ENCODE measurements at regions not wholly inside any gene's neighbourhood (a gene's known extent, or its start where the extent isn't known, plus 50 kb on each side); places are given as distances from the start of the nearest gene placed in this dataset.

DNA sequence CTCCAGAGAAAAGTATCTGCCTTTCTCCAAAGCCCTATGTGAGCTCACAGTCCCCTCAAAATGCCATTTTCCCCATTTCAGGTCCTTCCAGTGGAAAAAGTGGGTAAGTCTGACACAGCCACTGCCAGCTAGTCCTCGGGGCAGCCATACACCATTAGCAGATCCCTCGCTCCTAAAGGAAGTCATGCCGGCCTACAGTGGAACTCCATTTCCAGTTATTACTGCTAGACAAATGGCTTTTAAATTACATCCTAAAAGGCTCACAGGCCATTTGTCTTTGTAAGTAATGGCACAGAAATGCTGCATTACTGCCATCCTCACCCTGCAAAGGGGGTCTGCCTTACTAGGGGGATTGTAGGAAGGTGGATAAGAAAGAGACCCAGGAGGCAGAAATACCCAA, 259.4 kb upstream of the SIX2 start:
- no peak overlapping the region for H3K27ac ChIP-seq (ENCODE audit: low read depth, low read length)
- no peaks in the 10 kb centered on the region for H3K27me3 ChIP-seq (ENCODE audit: control insufficient read depth in 2 of 2, insufficient read depth in 2 of 2, low read length in 2 of 2)
- H3K4me1 Mint-ChIP-seq = peaks cover 0 to 9% (median 0%) of the 10 kb centered on the region in 7 donors
- no peak overlapping the region for H3K27ac Mint-ChIP-seq
- intact Hi-C loops (cut with micrococcal nuclease) = no loop called here
- CTCF ChIA-PET = no interaction called here
- peaks cover 10 to 44% (median 32%) of the 10 kb centered on the region in 5 donors for H3K27me3 Mint-ChIP-seq
- no peaks in the 10 kb centered on the region for H3K9me3 Mint-ChIP-seq
- no peak for ATAC-seq
- H3K4me3 Mint-ChIP-seq = no peak overlapping the region
- no peaks in the 10 kb centered on the region for H3K36me3 ChIP-seq (ENCODE audit: control insufficient read depth in 2 of 3, insufficient read depth in 3 of 3, low read length in 3 of 3)
- POLR2A ChIA-PET = no interaction called here
- no peaks in the 10 kb centered on the region for H3K4me1 ChIP-seq (ENCODE audit: control insufficient read depth in 2 of 2, insufficient read depth in 2 of 2, low read length in 2 of 2)
- no peaks in the 10 kb centered on the region for H3K9me3 ChIP-seq (ENCODE audit: control insufficient read depth in 2 of 3, low read length in 3 of 3)
- H3K4me3 ChIP-seq (ENCODE audit: low read length) = no peak overlapping the region
- no peaks in the 10 kb centered on the region for H3K36me3 Mint-ChIP-seq
- no peak for DNase-seq

DNA sequence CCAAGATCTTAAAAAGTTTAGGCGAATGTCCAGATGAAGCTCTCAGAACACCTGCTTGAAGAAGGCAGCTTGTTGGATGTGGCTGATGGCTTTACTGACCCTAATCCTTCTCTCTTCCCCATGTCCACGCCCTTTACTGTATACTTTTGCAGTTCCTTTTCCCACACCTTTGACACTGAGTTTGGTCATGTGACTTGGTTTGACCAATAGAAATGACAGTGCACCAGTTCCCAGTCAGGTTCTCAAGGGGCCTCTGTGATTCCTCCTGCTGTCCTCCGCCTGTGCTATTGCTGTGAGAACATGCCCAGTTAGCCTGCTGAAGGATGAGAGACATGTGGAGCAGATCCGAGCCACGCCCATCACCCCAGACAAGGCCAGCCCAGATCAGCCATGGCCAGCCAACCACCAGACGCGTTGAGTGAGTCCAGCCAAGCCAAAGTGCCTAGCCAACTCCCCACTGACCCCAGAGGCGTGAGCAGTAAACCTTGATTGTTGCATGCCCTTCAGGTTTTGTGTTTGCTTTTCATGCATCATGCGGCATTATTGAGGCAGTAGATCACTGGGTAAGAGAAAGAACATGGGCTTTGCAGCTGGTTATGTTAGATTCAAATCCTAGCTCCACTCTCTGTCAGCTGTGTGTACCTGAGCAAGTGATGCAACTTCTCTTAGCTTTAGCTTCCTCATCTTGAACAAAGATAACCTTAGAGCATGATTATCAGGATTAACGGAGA, 258.0 kb upstream of the SIX2 start:
- no peak for ATAC-seq

DNA sequence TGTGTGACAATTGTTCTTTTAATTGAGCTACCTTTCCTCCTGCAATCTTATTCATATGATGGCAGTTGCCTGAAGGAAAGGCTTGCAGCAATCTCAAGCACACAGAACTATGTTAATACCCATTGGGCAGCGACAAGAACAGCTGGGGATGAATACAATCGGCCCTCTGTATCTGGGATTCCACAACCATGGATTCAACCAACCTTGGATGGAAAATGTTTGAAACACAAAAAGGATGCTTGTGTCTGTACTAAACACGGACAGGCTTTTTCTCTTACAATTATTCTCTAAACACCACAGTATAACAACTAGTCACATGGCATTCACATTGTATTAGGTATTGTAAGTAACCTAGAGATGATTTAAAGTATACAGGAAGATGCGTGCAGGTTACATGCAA, 256.1 kb upstream of the SIX2 start:
- Histone ChIP-seq H3K27ac (ENCODE audit: low read depth, low read length) (no peak overlapping the region), H3K4me3 (ENCODE audit: low read length) (no peak overlapping the region), H3K4me1 (ENCODE audit: control insufficient read depth in 2 of 2, insufficient read depth in 2 of 2, low read length in 2 of 2) (no peaks in the 10 kb centered on the region), H3K27me3 (ENCODE audit: control insufficient read depth in 2 of 2, insufficient read depth in 2 of 2, low read length in 2 of 2) (no peaks in the 10 kb centered on the region), H3K36me3 (ENCODE audit: control insufficient read depth in 2 of 3, insufficient read depth in 3 of 3, low read length in 3 of 3) (no peaks in the 10 kb centered on the region), H3K9me3 (ENCODE audit: control insufficient read depth in 2 of 3, low read length in 3 of 3) (no peaks in the 10 kb centered on the region)
- peaks cover 20 to 33% (median 30%) of the 10 kb centered on the region in 5 donors for H3K27me3 Mint-ChIP-seq
- ChIA-PET CTCF (no interaction called here), POLR2A (no interaction called here)
- ATAC-seq = no peak
- H3K36me3 Mint-ChIP-seq = no peaks in the 10 kb centered on the region
- no peak for DNase-seq
- H3K27ac Mint-ChIP-seq = no peak overlapping the region
- intact Hi-C loops (cut with micrococcal nuclease) = no loop called here
- H3K9me3 Mint-ChIP-seq = no peaks in the 10 kb centered on the region
- no peak overlapping the region for H3K4me3 Mint-ChIP-seq
- H3K4me1 Mint-ChIP-seq = peaks cover 0 to 6% (median 0%) of the 10 kb centered on the region in 7 donors

More for the DNA sequence above, 258.0 kb upstream of the SIX2 start:
- Mint-ChIP-seq H3K27me3 (peaks cover 20 to 43% (median 41%) of the 10 kb centered on the region in 5 donors), H3K36me3 (no peaks in the 10 kb centered on the region), H3K4me1 (peaks cover 0 to 6% (median 0%) of the 10 kb centered on the region in 7 donors), H3K27ac (no peak overlapping the region), H3K9me3 (no peaks in the 10 kb centered on the region), H3K4me3 (no peak overlapping the region)
- CTCF ChIA-PET = no interaction called here
- POLR2A ChIA-PET = no interaction called here
- Histone ChIP-seq H3K4me3 (ENCODE audit: low read length) (no peak overlapping the region), H3K9me3 (ENCODE audit: control insufficient read depth in 2 of 3, low read length in 3 of 3) (no peaks in the 10 kb centered on the region), H3K27ac (ENCODE audit: low read depth, low read length) (no peak overlapping the region), H3K4me1 (ENCODE audit: control insufficient read depth in 2 of 2, insufficient read depth in 2 of 2, low read length in 2 of 2) (no peaks in the 10 kb centered on the region), H3K27me3 (ENCODE audit: control insufficient read depth in 2 of 2, insufficient read depth in 2 of 2, low read length in 2 of 2) (no peaks in the 10 kb centered on the region), H3K36me3 (ENCODE audit: control insufficient read depth in 2 of 3, insufficient read depth in 3 of 3, low read length in 3 of 3) (no peaks in the 10 kb centered on the region)
- intact Hi-C loops (cut with micrococcal nuclease) = no loop called here
- no peak for DNase-seq

DNA sequence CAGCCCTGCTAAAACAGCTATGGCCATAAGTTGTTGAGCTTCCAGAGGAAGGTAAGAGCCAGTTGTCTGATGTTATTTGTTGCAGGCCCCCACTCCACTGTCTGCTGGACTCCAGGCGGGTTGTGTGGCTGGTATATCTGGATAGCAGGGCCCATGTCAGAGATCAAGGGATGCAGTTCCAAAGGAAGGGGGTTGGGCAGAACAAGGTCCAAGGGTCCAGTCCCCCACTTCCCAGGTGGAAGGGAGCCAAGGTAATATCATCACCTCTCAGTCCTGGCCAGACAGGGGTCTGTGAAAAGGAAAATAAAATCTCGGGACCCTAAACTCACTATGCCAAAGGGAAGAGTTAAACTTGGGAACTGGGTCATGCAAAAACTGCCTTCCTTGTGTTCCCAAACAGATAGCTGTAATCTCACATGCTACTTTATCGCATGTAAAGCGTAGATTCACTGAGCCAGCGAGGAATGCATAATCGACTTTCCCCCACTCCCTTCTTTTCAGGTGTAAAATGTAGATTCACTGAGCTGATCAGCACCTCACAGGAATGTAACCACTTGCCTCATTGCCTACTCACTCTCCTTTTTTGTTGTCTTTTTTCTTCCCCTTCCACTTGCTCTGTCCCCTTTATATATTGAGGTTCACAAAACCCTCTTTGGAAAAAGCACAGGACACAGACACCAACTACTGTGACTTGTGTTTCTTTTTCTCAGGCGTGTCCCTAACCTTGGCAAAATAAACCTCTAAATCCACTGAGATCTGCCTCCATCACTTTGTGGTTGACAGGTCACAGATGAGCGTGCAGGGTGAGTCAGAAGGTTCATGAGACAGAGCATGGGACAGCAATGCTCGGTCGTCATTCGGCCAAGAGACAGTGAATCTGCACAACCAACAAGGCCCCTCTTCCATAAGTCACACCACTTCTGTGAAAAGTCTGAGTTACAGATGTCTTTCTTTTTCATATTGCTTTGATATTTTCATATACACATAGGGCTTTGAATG, 255.3 kb upstream of the SIX2 start:
- intact Hi-C loops (cut with micrococcal nuclease) = no loop called here
- DNase-seq = no peak
- CTCF ChIA-PET = no interaction called here

DNA sequence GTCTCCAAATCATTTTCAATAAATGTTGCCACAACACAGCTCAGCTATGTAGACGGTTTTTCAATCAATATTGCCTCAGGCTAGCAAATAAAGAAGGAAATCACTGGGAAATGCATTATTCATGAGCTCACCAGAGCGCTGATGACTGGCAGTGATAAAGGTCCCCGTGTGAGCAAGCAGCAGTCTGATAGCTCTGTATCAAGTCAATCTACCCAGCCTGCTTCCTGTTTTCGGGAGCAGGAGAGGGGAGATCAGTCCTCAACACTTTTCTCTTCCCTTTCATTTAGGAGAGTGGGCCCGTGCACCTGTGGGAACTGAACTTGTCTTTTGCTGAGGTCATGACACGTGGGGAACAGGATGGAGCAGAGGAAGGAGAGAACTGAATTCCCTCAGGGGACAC, 253.9 kb upstream of the SIX2 start:
- intact Hi-C loops (cut with micrococcal nuclease) = no loop called here
- no peaks in the 10 kb centered on the region for H3K36me3 ChIP-seq (ENCODE audit: control insufficient read depth in 2 of 3, insufficient read depth in 3 of 3, low read length in 3 of 3)
- Mint-ChIP-seq H3K36me3 (no peaks in the 10 kb centered on the region), H3K27ac (no peak overlapping the region), H3K27me3 (peaks cover 16 to 26% (median 25%) of the 10 kb centered on the region in 5 donors), H3K4me1 (peaks cover 0 to 6% (median 0%) of the 10 kb centered on the region in 7 donors), H3K9me3 (no peaks in the 10 kb centered on the region), H3K4me3 (no peak overlapping the region)
- no peaks in the 10 kb centered on the region for H3K27me3 ChIP-seq (ENCODE audit: control insufficient read depth in 2 of 2, insufficient read depth in 2 of 2, low read length in 2 of 2)
- H3K27ac ChIP-seq (ENCODE audit: low read depth, low read length) = no peak overlapping the region
- CTCF ChIA-PET = no interaction called here
- POLR2A ChIA-PET = no interaction called here
- peak; percentile 31 for ATAC-seq
- no peak for DNase-seq
- H3K9me3 ChIP-seq (ENCODE audit: control insufficient read depth in 2 of 3, low read length in 3 of 3) = no peaks in the 10 kb centered on the region
- H3K4me3 ChIP-seq (ENCODE audit: low read length) = no peak overlapping the region
- no peaks in the 10 kb centered on the region for H3K4me1 ChIP-seq (ENCODE audit: control insufficient read depth in 2 of 2, insufficient read depth in 2 of 2, low read length in 2 of 2)

More for the DNA sequence above, 255.3 kb upstream of the SIX2 start:
- no peaks in the 10 kb centered on the region for H3K9me3 Mint-ChIP-seq
- no peaks in the 10 kb centered on the region for H3K36me3 Mint-ChIP-seq
- H3K27me3 Mint-ChIP-seq = peaks cover 16 to 31% (median 25%) of the 10 kb centered on the region in 5 donors
- no peak overlapping the region for H3K27ac ChIP-seq (ENCODE audit: low read depth, low read length)
- H3K9me3 ChIP-seq (ENCODE audit: control insufficient read depth in 2 of 3, low read length in 3 of 3) = no peaks in the 10 kb centered on the region
- no peak overlapping the region for H3K4me3 Mint-ChIP-seq
- H3K4me3 ChIP-seq (ENCODE audit: low read length) = no peak overlapping the region
- H3K36me3 ChIP-seq (ENCODE audit: control insufficient read depth in 2 of 3, insufficient read depth in 3 of 3, low read length in 3 of 3) = no peaks in the 10 kb centered on the region
- POLR2A ChIA-PET = no interaction called here
- no peaks in the 10 kb centered on the region for H3K4me1 ChIP-seq (ENCODE audit: control insufficient read depth in 2 of 2, insufficient read depth in 2 of 2, low read length in 2 of 2)
- no peak overlapping the region for H3K27ac Mint-ChIP-seq
- H3K27me3 ChIP-seq (ENCODE audit: control insufficient read depth in 2 of 2, insufficient read depth in 2 of 2, low read length in 2 of 2) = no peaks in the 10 kb centered on the region
- no peak for ATAC-seq
- peaks cover 0 to 6% (median 0%) of the 10 kb centered on the region in 7 donors for H3K4me1 Mint-ChIP-seq

DNA sequence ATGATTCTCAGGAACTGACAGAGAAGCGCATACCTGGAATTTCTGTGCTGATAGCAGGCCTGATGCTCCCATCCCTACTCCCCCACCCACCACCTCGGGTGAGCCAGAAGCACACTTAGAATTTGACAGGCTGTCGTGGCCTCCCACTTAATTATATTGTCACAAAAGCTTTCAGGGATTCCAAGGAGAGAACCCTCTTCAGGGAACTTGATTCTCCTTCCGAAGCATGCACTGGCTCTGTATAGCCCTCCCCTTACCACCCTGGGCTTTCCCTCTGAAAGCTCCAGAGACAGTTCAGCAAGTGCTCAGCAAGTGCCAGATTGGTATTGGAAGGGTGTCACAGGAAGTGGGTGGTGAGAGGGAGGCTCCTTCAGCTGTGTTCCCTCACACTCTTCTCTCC, 252.5 kb upstream of the SIX2 start:
- no peaks in the 10 kb centered on the region for H3K9me3 Mint-ChIP-seq
- H3K36me3 Mint-ChIP-seq = no peaks in the 10 kb centered on the region
- DNase-seq (no peak), ATAC-seq (no peak)
- Histone ChIP-seq H3K4me3 (ENCODE audit: low read length) (no peak overlapping the region), H3K36me3 (ENCODE audit: control insufficient read depth in 2 of 3, insufficient read depth in 3 of 3, low read length in 3 of 3) (no peaks in the 10 kb centered on the region), H3K9me3 (ENCODE audit: control insufficient read depth in 2 of 3, low read length in 3 of 3) (no peaks in the 10 kb centered on the region), H3K27me3 (ENCODE audit: control insufficient read depth in 2 of 2, insufficient read depth in 2 of 2, low read length in 2 of 2) (no peaks in the 10 kb centered on the region), H3K27ac (ENCODE audit: low read depth, low read length) (no peak overlapping the region), H3K4me1 (ENCODE audit: control insufficient read depth in 2 of 2, insufficient read depth in 2 of 2, low read length in 2 of 2) (no peaks in the 10 kb centered on the region)
- intact Hi-C loops (cut with micrococcal nuclease) = no loop called here
- no peak overlapping the region for H3K27ac Mint-ChIP-seq
- POLR2A ChIA-PET = no interaction called here
- peaks cover 0 to 6% (median 0%) of the 10 kb centered on the region in 7 donors for H3K4me1 Mint-ChIP-seq
- peaks cover 10 to 22% (median 15%) of the 10 kb centered on the region in 5 donors for H3K27me3 Mint-ChIP-seq
- CTCF ChIA-PET = no interaction called here
- H3K4me3 Mint-ChIP-seq = no peak overlapping the region
